ENCODE measurements at regions not wholly inside any gene's neighbourhood (a gene's known extent, or its start where the extent isn't known, plus 50 kb on each side); places are given as distances from the start of the nearest gene placed in this dataset.
"Not testable (repeated sequence)": the region's sequence is repeated elsewhere in the genome, so short reads cannot be mapped to it uniquely, and the experiment has no call there.

- intact Hi-C loops (cut with DNase I; ENCODE audit: low total_unique reads) = no loop called here
- Histone ChIP-seq H3K36me3 (ENCODE audit: low read depth, missing control alignments) (no peaks in the 10 kb centered on the region), H3K27ac (no peak overlapping the region), H3K4me3 (no peak overlapping the region), H3K9me3 (no peaks in the 10 kb centered on the region), H3K4me1 (no peaks in the 10 kb centered on the region), H3K27me3 (no peaks in the 10 kb centered on the region)
- DNase-seq = no peak
- WGBS, 2 donors = 95 to 98% methylated on average over 5 of the region's 5 CpGs
- no peak for TF ChIP-seq CTCF (IDR thresholded peaks at IDR 0.05)
- TF ChIP-seq POLR2A (IDR thresholded peaks at IDR 0.05) = no peak
Observed at GRCh38 chr4:181017038-181017437, 1226.2 kb upstream of the TENM3 start.

GRCh38 chr4:181018472-181018871, 1224.7 kb upstream of the TENM3 start:
- H3K4me1 ChIP-seq = no peaks in the 10 kb centered on the region
- no peak overlapping the region for H3K27ac ChIP-seq
- no peak overlapping the region for H3K4me3 ChIP-seq
- no peaks in the 10 kb centered on the region for H3K27me3 ChIP-seq
- intact Hi-C loops (cut with DNase I; ENCODE audit: low total_unique reads) = no loop called here
- no peaks in the 10 kb centered on the region for H3K36me3 ChIP-seq (ENCODE audit: low read depth, missing control alignments)
- 64 to 66% methylated on average over 4 of the region's 4 CpGs for WGBS, 2 donors
- no peak for DNase-seq
- H3K9me3 ChIP-seq = no peaks in the 10 kb centered on the region
- no peak for TF ChIP-seq CTCF (IDR thresholded peaks at IDR 0.05)
- TF ChIP-seq POLR2A (IDR thresholded peaks at IDR 0.05) = no peak

GRCh38 chr4:181018913-181019312, 1224.3 kb upstream of the TENM3 start:
- no peaks in the 10 kb centered on the region for H3K27me3 ChIP-seq
- no peaks in the 10 kb centered on the region for H3K9me3 ChIP-seq
- TF ChIP-seq CTCF (IDR thresholded peaks at IDR 0.05) (no peak), POLR2A (IDR thresholded peaks at IDR 0.05) (no peak)
- DNase-seq = no peak
- H3K27ac ChIP-seq = no peak overlapping the region
- WGBS, 2 donors = 86 to 88% methylated on average over 5 of the region's 5 CpGs
- no peaks in the 10 kb centered on the region for H3K36me3 ChIP-seq (ENCODE audit: low read depth, missing control alignments)
- intact Hi-C loops (cut with DNase I; ENCODE audit: low total_unique reads) = no loop called here
- H3K4me3 ChIP-seq = no peak overlapping the region
- H3K4me1 ChIP-seq = no peaks in the 10 kb centered on the region

GRCh38 chr4:181020456-181020855, 1222.7 kb upstream of the TENM3 start:
- Histone ChIP-seq H3K27me3 (no peaks in the 10 kb centered on the region), H3K36me3 (ENCODE audit: low read depth, missing control alignments) (no peaks in the 10 kb centered on the region), H3K4me3 (no peak overlapping the region), H3K9me3 (no peaks in the 10 kb centered on the region), H3K4me1 (no peaks in the 10 kb centered on the region), H3K27ac (no peak overlapping the region)
- no peak for TF ChIP-seq CTCF (IDR thresholded peaks at IDR 0.05)
- TF ChIP-seq POLR2A (IDR thresholded peaks at IDR 0.05) = no peak
- DNase-seq = no peak
- intact Hi-C loops (cut with DNase I; ENCODE audit: low total_unique reads) = no loop called here
- 57 to 58% methylated on average over 3 of the region's 3 CpGs for WGBS, 2 donors

- H3K27ac ChIP-seq = no peak overlapping the region
- no peaks in the 10 kb centered on the region for H3K9me3 ChIP-seq
- no peak for DNase-seq
- no peak for TF ChIP-seq POLR2A (IDR thresholded peaks at IDR 0.05)
- TF ChIP-seq CTCF (IDR thresholded peaks at IDR 0.05) = no peak
- intact Hi-C loops (cut with DNase I; ENCODE audit: low total_unique reads) = no loop called here
- no peaks in the 10 kb centered on the region for H3K36me3 ChIP-seq (ENCODE audit: low read depth, missing control alignments)
- H3K4me1 ChIP-seq = no peaks in the 10 kb centered on the region
- 93% methylated on average over 1 of the region's 1 CpG for WGBS, 2 donors
- no peak overlapping the region for H3K4me3 ChIP-seq
- H3K27me3 ChIP-seq = no peaks in the 10 kb centered on the region
Observed at GRCh38 chr4:181021213-181021612, 1222.0 kb upstream of the TENM3 start.

- H3K27me3 ChIP-seq; intact Hi-C loops (cut with DNase I; ENCODE audit: low total_unique reads); H3K4me3 ChIP-seq; H3K4me1 ChIP-seq; H3K9me3 ChIP-seq; H3K36me3 ChIP-seq (ENCODE audit: low read depth, missing control alignments); H3K27ac ChIP-seq; DNase-seq: not testable (repeated sequence)
- WGBS, 2 donors = 81 to 87% methylated on average over 14 of the region's 14 CpGs
Observed at GRCh38 chr4:181030135-181030921, 1212.9 kb upstream of the TENM3 start.
